Omental fat pad (tissue), 3 donors: ENCODE measurements at regions not wholly inside any gene's neighbourhood (a gene's known extent, or its start where the extent isn't known, plus 50 kb on each side); places are given as distances from the start of the nearest gene placed in this dataset.

Source experiments
- ATAC-seq: fragments of 150-250 bp; one replicate; pipeline ENCODE4 v1.9.1; 2016; ENCODE audit warnings: mild to moderate bottlenecking, moderate library complexity; ENCODE audit not compliant: low FRiP score
- DNase-seq: peaks from one replicate; pipeline ENCODE4 v3.0.0-alpha.2; 2019; ENCODE audit warnings: low spot score
- TF ChIP-seq, protein P1 (sequence below), 3 donors: fragments of 450-650 bp; IDR thresholded peaks; one replicate each; pipeline ENCODE4 v1.5.1; 2016 to 2017; ENCODE audit warnings: antibody characterized with exemption in 3 of 3, mild to moderate bottlenecking in 3 of 3, moderate library complexity in 2 of 3

DNA sequence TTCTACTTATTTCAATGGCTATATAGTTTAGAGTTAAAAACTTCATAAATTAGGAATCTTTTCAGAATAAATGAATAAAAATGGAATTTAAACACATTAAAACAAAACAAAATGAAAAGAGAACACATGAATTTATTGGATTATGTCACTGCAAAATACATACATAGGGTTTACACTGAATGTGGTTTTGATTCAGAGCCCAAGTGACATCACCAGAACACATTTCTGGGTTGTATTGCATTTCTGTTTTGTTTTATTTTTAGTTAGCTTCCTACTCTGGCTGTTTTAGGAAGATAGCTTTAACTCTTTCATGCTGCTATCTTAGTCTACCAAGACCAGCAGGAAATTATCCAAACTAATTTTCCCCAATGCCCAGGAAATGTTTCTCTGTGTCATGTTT lies 1935.0 kb downstream of the EFNA5 start:
- TF ChIP-seq, protein P1, sequence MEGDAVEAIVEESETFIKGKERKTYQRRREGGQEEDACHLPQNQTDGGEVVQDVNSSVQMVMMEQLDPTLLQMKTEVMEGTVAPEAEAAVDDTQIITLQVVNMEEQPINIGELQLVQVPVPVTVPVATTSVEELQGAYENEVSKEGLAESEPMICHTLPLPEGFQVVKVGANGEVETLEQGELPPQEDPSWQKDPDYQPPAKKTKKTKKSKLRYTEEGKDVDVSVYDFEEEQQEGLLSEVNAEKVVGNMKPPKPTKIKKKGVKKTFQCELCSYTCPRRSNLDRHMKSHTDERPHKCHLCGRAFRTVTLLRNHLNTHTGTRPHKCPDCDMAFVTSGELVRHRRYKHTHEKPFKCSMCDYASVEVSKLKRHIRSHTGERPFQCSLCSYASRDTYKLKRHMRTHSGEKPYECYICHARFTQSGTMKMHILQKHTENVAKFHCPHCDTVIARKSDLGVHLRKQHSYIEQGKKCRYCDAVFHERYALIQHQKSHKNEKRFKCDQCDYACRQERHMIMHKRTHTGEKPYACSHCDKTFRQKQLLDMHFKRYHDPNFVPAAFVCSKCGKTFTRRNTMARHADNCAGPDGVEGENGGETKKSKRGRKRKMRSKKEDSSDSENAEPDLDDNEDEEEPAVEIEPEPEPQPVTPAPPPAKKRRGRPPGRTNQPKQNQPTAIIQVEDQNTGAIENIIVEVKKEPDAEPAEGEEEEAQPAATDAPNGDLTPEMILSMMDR (IDR thresholded peaks at IDR 0.05) = no peak
- DNase-seq = no peak
- no peak for ATAC-seq

DNA sequence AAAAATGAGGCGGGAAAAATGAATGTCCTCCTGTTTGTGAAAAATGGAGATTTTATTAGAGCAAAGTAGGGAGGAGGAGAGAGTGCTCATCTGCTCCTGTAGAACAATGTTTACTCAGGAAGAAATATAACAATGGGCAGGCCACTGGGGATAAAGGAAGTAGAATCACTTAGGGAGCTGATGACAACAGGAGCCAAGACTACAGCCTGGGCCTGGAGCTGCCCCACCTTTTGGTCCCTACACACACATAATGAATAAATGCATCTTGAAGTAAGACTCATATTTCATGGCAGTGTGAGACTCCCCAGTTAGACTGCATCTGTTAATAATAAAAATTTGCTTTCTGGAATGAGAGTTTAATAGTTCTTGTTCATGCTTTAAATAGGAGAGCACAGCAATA lies 1939.8 kb downstream of the EFNA5 start:
- TF ChIP-seq, protein P1 (IDR thresholded peaks at IDR 0.05) = no peak
- ATAC-seq = no peak
- no peak for DNase-seq

DNA sequence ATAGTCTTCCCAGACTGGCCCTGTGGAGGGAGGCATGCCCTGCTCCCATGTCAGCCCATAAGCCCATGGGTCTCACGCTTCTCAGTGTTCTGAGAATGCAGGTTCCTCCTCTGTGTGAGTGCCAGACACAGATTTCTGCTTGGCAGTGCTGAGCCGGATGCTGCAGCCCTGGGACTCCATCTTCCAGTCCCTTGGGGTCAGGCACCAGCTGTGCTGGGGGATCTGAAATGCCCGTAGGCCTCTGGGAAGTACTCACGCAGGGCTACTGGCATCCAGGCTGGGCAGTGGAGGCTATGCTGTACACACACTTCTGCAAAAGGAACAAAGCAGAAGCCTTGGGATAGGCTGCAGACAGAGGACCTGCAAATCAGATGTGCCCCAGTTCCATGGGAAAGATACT lies 1944.6 kb downstream of the EFNA5 start:
- TF ChIP-seq, protein P1 (IDR thresholded peaks at IDR 0.05) = no peak
- no peak for ATAC-seq
- DNase-seq = no peak

DNA sequence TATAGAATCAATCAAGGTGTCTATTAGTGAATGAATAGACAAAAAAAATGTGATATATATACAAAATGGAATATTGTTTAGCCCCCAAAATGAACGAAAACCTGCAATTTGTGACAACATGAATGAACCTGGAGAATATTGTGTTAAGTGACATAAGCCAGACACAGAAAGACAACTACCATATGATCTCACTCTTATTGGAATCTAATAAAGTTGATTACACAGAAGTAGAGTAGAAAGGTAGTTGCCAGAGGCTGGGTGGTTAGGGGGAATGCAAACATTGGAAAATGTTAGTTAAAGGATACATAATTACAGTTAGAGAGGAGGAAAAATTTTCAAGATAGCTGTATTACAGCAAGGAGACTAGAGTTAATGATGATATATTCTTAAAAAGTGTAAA lies 1962.3 kb downstream of the EFNA5 start:
- DNase-seq (no peak), ATAC-seq (no peak)
- TF ChIP-seq, protein P1 (IDR thresholded peaks at IDR 0.05) = no peak

DNA sequence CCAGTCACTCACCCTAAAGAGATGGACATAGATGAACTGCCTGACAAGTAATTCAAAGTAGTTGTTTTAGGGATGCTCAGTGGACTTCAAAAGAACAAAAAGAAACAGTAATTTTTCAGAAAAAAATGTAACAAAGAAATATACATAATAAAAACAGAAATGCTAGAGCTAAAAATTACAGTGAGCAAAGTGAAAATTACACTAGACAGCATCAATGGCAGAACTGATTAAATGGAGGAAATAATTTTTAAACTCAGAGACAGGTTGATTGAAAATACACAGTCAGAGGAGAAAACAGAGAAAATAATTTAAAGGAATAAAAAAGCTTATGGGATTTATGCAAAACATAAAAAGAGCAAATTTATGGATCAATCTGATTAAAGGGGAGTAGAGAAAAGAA lies 1968.4 kb downstream of the EFNA5 start:
- no peak for ATAC-seq
- TF ChIP-seq, protein P1 (IDR thresholded peaks at IDR 0.05) = no peak
- DNase-seq = no peak

DNA sequence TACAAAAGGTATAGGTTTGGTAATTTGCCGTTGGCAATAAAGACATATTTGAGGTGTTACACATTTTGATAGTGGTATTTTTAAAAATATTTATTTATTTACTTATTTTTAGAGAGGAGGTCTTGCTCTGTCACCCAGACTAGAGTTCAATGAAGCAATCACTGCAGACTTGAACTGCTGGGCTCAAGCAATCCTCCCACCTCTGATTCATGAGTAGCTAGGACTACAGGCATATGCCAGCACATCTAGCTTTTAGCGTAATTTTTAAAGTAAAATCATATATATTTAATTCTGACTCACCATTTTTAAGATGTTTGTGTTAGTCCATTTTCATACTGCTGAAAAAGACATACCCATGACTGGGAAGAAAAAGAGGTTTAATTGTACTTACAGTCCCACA lies 1974.3 kb downstream of the EFNA5 start:
- ATAC-seq (no peak), DNase-seq (no peak)
- TF ChIP-seq, protein P1 (IDR thresholded peaks at IDR 0.05) = no peak

DNA sequence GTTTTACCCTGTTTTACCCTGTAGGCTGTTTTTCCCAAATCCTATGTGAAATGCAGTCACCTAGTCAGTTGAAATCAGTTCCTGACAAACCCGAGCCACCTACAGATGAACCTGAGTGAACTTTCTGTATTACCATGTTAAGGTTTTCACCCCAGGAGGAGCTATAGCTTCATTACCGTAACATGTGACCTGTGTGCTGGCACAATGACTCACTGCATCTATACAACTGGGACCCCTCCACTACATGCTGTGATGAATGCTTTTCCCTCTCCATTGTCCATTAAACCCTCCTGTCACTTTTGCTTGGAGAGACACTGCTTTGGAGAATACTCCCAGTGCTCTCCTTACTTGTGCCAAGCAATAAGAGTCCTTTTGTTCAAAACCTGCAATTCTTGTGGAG lies 1974.8 kb downstream of the EFNA5 start:
- ATAC-seq (no peak), DNase-seq (no peak)
- TF ChIP-seq, protein P1 (IDR thresholded peaks at IDR 0.05) = no peak
